ENCODE measurements at regions not wholly inside any gene's neighbourhood (a gene's known extent, or its start where the extent isn't known, plus 50 kb on each side); places are given as distances from the start of the nearest gene placed in this dataset.

- TF ChIP-seq CTCF (conservative IDR thresholded peaks at IDR 0.05 in 1 of 2, IDR thresholded peaks at IDR 0.05 in 1 of 2; ENCODE audit: extremely low read depth in 1 of 2, insufficient read depth in 1 of 2, low read depth in 1 of 2, low read length in 2 of 2) (no peak), EZH2 (IDR thresholded peaks at IDR 0.05; ENCODE audit: borderline replicate concordance, low read length) (no peak)
Observed at GRCh38 chr9:30293231-30293630, 2091.2 kb upstream of the ACO1 start.

Measured in mammary epithelial cell (primary cell).